Stimulated activated CD4-positive, alpha-beta T cell treated with anti-CD3 and anti-CD28 coated beads, Interleukin-1b, Interleukin-23, amount 100 ng/mL, for 48 hours (primary cell): ENCODE measurements at regions not wholly inside any gene's neighbourhood (a gene's known extent, or its start where the extent isn't known, plus 50 kb on each side); places are given as distances from the start of the nearest gene placed in this dataset.

Experiments
- DNase-seq: peaks from one replicate; pipeline ENCODE4 v3.0.0-alpha.2; 2020

GRCh38 chr4:15341733-15342300, 86.0 kb upstream of the C1QTNF7 start:
- DNase-seq: no peak

GRCh38 chr4:15343000-15343399, 84.8 kb upstream of the C1QTNF7 start:
- no peak for DNase-seq

- no peak for DNase-seq
Measured at GRCh38 chr4:15343581-15343980, 84.3 kb upstream of the C1QTNF7 start.

GRCh38 chr4:15344041-15344440, 83.8 kb upstream of the C1QTNF7 start:
- no peak for DNase-seq

- no peak for DNase-seq
Measured at GRCh38 chr4:15345134-15345533, 82.7 kb upstream of the C1QTNF7 start.

GRCh38 chr4:15348236-15348635, 79.6 kb upstream of the C1QTNF7 start:
- DNase-seq: no peak

GRCh38 chr4:15348695-15349094, 79.1 kb upstream of the C1QTNF7 start:
- DNase-seq: no peak

- DNase-seq: no peak
Measured at GRCh38 chr4:15349531-15349935, 78.3 kb upstream of the C1QTNF7 start.

GRCh38 chr4:15349965-15350364, 77.9 kb upstream of the C1QTNF7 start:
- DNase-seq: no peak

- DNase-seq: no peak
Measured at GRCh38 chr4:15352524-15352923, 75.3 kb upstream of the C1QTNF7 start.

GRCh38 chr4:15353207-15353606, 74.6 kb upstream of the C1QTNF7 start:
- DNase-seq: no peak

GRCh38 chr4:15354371-15355297, 73.2 kb upstream of the C1QTNF7 start:
- no peak for DNase-seq

GRCh38 chr4:15361529-15361928, 66.3 kb upstream of the C1QTNF7 start:
- DNase-seq: no peak

- DNase-seq: no peak
Measured at GRCh38 chr4:15362541-15362940, 65.3 kb upstream of the C1QTNF7 start.

- no peak for DNase-seq
Measured at GRCh38 chr4:15364183-15364582, 63.6 kb upstream of the C1QTNF7 start.

GRCh38 chr4:15365641-15366040, 62.2 kb upstream of the C1QTNF7 start:
- DNase-seq: no peak

GRCh38 chr4:15366721-15367120, 61.1 kb upstream of the C1QTNF7 start:
- DNase-seq: no peak

GRCh38 chr4:15368856-15369255, 59.0 kb upstream of the C1QTNF7 start:
- DNase-seq: no peak

GRCh38 chr4:15370296-15370695, 57.5 kb upstream of the C1QTNF7 start:
- no peak for DNase-seq

- no peak for DNase-seq
Measured at GRCh38 chr4:15373363-15373762, 54.5 kb upstream of the C1QTNF7 start.

GRCh38 chr4:15374656-15375055, 53.2 kb upstream of the C1QTNF7 start:
- no peak for DNase-seq

- no peak for DNase-seq
Measured at GRCh38 chr4:15375667-15376066, 52.2 kb upstream of the C1QTNF7 start.

GRCh38 chr4:15376145-15376544, 51.7 kb upstream of the C1QTNF7 start:
- no peak for DNase-seq

- no peak for DNase-seq
Measured at GRCh38 chr4:15376594-15376993, 51.2 kb upstream of the C1QTNF7 start.
